PC-3 (cell line): ENCODE measurements at regions not wholly inside any gene's neighbourhood (a gene's known extent, or its start where the extent isn't known, plus 50 kb on each side); places are given as distances from the start of the nearest gene placed in this dataset.

Source experiments
- EZH2 ChIP-seq: fragments of 300-600 bp; sonication (generic); IDR thresholded peaks from one replicate; pipeline ENCODE4 v1.6.1; 2017; ENCODE audit warnings: antibody characterized with exemption, mild to moderate bottlenecking, low read length; ENCODE audit not compliant: unreplicated experiment
- EZH2phosphoT487 ChIP-seq: fragments of 300-600 bp; sonication (generic); IDR thresholded peaks from 2 replicates; pipeline ENCODE4 v1.6.1; 2018; ENCODE audit warnings: mild to moderate bottlenecking, antibody characterized with exemption, low read length, borderline replicate concordance
- TF ChIP-seq, protein P1 (sequence below): fragments of 300-600 bp; sonication (generic); conservative IDR thresholded peaks from 2 replicates; pipeline ENCODE4 v1.5.1; 2017; ENCODE audit warnings: antibody characterized with exemption, low read depth, mild to moderate bottlenecking, low read length

DNA sequence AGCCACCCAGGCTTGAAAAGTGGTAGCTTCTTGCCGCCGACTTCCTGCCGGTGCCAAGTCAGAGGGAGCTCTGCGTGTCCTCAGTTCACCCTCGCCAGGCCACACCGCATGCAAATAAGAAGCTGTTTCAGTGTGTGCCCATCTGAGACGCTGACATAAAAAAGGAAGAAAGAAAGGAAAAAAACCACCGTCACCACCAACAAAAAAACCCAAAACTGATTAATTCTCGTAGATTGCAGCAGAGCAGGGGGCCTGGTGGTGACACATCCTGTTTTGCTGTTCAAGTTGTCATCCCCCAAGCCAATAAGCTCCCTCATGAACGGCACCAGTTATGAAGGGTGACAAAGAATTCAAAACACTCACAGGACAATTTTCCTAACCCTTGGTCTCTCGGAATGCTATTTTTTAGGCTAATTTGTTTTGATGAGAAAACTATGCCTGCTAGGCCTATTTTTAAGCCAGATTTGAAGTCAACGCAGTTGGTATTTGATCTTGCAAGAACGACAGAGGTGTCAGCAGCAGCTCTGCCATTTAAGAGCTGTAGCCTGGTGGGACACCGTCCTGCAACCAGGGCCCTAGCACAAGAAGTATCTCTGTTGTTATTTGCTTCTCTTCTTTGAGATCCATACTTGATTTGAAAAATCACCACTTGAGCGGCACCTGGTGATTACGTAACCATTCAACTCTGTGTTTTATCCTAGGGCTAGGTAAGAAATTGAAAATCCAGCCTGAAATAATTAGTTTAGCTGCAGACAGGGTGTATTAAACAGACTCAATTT is 145.6 kb downstream of the PFKFB3 start:
- TF ChIP-seq EZH2 (no peak), EZH2phosphoT487 (no peak)
- TF ChIP-seq, protein P1, sequence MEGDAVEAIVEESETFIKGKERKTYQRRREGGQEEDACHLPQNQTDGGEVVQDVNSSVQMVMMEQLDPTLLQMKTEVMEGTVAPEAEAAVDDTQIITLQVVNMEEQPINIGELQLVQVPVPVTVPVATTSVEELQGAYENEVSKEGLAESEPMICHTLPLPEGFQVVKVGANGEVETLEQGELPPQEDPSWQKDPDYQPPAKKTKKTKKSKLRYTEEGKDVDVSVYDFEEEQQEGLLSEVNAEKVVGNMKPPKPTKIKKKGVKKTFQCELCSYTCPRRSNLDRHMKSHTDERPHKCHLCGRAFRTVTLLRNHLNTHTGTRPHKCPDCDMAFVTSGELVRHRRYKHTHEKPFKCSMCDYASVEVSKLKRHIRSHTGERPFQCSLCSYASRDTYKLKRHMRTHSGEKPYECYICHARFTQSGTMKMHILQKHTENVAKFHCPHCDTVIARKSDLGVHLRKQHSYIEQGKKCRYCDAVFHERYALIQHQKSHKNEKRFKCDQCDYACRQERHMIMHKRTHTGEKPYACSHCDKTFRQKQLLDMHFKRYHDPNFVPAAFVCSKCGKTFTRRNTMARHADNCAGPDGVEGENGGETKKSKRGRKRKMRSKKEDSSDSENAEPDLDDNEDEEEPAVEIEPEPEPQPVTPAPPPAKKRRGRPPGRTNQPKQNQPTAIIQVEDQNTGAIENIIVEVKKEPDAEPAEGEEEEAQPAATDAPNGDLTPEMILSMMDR: no peak
